Amniotic stem cell (primary cell): ENCODE measurements at regions not wholly inside any gene's neighbourhood (a gene's known extent, or its start where the extent isn't known, plus 50 kb on each side); places are given as distances from the start of the nearest gene placed in this dataset.

ENCODE experiments used
- DNase-seq: peaks from one replicate; lab custom pipeline; 2025; lab: John Stamatoyannopoulos, UW

GRCh38 chr14:34241185-34241711, 220.8 kb downstream of the SPTSSA start:
- no peak for DNase-seq

- DNase-seq = no peak
These were observed 223.4 kb downstream of the SPTSSA start for GRCh38 chr14:34238610-34239009.

- DNase-seq = no peak
These were observed 224.4 kb downstream of the SPTSSA start for GRCh38 chr14:34237677-34238076.

- no peak for DNase-seq
These were observed 225.0 kb downstream of the SPTSSA start for GRCh38 chr14:34237081-34237480.

GRCh38 chr14:34235643-34236300, 226.3 kb downstream of the SPTSSA start:
- no peak for DNase-seq

GRCh38 chr14:34234258-34234657, 227.8 kb downstream of the SPTSSA start:
- DNase-seq = no peak

GRCh38 chr14:34233619-34234018, 228.4 kb downstream of the SPTSSA start:
- DNase-seq = no peak

GRCh38 chr14:34232790-34233189, 229.2 kb downstream of the SPTSSA start:
- DNase-seq = no peak

- no peak for DNase-seq
These were observed 230.4 kb downstream of the SPTSSA start for GRCh38 chr14:34231626-34232025.

GRCh38 chr14:34229140-34229539, 232.9 kb downstream of the SPTSSA start:
- no peak for DNase-seq

- no peak for DNase-seq
These were observed 233.4 kb downstream of the SPTSSA start for GRCh38 chr14:34228650-34228976.

- no peak for DNase-seq
These were observed 234.0 kb downstream of the SPTSSA start for GRCh38 chr14:34227834-34228649.

GRCh38 chr14:34224221-34224620, 237.8 kb downstream of the SPTSSA start:
- DNase-seq = no peak

- DNase-seq = no peak
These were observed 238.5 kb downstream of the SPTSSA start for GRCh38 chr14:34223373-34224148.

- no peak for DNase-seq
These were observed 239.2 kb downstream of the SPTSSA start for GRCh38 chr14:34222867-34223266.

GRCh38 chr14:34222122-34222521, 239.9 kb downstream of the SPTSSA start:
- no peak for DNase-seq

- DNase-seq = no peak
These were observed 241.1 kb downstream of the SPTSSA start for GRCh38 chr14:34220921-34221320.

- no peak for DNase-seq
These were observed 241.7 kb downstream of the SPTSSA start for GRCh38 chr14:34220378-34220706.

- no peak for DNase-seq
These were observed 242.2 kb downstream of the SPTSSA start for GRCh38 chr14:34219661-34220377.

GRCh38 chr14:34218881-34219280, 243.2 kb downstream of the SPTSSA start:
- DNase-seq = no peak

- no peak for DNase-seq
These were observed 247.1 kb downstream of the SPTSSA start for GRCh38 chr14:34214961-34215360.

- no peak for DNase-seq
These were observed 248.7 kb downstream of the SPTSSA start for GRCh38 chr14:34213332-34213731.
